ENCODE measurements at regions not wholly inside any gene's neighbourhood (a gene's known extent, or its start where the extent isn't known, plus 50 kb on each side); places are given as distances from the start of the nearest gene placed in this dataset.

- TF ChIP-seq CTCF (conservative IDR thresholded peaks at IDR 0.05; ENCODE audit: low read depth, low read length): no peak
- TF ChIP-seq POLR2A (IDR thresholded peaks at IDR 0.05; ENCODE audit: low read depth, low read length): no peak
- TF ChIP-seq RAD21 (IDR thresholded peaks at IDR 0.05; ENCODE audit: low read length): no peak
- TF ChIP-seq MXI1 (IDR thresholded peaks at IDR 0.05; ENCODE audit: borderline replicate concordance, low read depth, low read length): no peak
- no peak for TF ChIP-seq USF2 (IDR thresholded peaks at IDR 0.05; ENCODE audit: low read depth, low read length)
- TF ChIP-seq CEBPB (IDR thresholded peaks at IDR 0.05; ENCODE audit: low read depth, low read length): no peak
- no peak for TF ChIP-seq BHLHE40 (IDR thresholded peaks at IDR 0.05; ENCODE audit: low read depth, low read length)
- no peak for TF ChIP-seq RFX5 (IDR thresholded peaks at IDR 0.05; ENCODE audit: low read depth, low read length)
- no peak for TF ChIP-seq MAFK (IDR thresholded peaks at IDR 0.05; ENCODE audit: low read depth, low read length)
- no peak for TF ChIP-seq ELK1 (IDR thresholded peaks at IDR 0.05; ENCODE audit: borderline replicate concordance, low read depth, low read length)
These were observed 59.1 kb upstream of the FRY start for GRCh38 chr13:31972453-31972852.
